ENCODE measurements at regions not wholly inside any gene's neighbourhood (a gene's known extent, or its start where the extent isn't known, plus 50 kb on each side); places are given as distances from the start of the nearest gene placed in this dataset.

DNA sequence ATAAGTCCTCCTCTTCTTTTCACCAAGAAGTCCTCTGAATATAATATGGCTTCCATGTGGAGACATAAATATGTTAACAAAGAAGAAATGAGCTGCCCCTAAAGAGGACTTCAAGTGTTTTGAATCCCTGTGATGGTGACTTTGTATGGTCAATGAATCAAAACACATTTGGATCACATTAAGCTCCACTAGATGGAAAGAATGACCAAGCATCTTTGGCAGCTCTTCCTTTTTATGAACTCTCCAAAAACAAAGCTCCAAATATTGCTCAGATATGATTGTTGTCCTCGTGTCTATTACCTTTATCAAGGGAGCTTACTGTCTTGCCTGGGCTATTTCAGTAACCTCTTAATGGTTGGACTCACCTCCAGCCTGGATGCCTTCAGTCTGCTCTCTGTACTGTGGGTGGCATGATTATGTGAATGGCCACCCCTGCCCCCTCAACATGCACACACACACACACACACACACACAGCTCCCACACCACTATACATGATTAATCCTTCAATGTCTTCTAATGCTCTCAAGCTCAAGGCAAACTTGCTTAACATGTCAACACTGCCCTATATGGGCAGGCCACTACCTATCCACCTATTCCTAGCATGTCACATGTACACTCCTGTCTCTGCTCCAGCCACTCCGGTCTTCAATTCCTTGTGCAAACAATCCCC lies 346.6 kb upstream of the SALL1 start:
- H3K4me3 ChIP-seq, result no peak overlapping the region
- no peak overlapping the region for H3K27ac ChIP-seq

- Histone ChIP-seq H3K27ac (no peak overlapping the region), H3K4me3 (no peak overlapping the region)
These were observed 339.8 kb upstream of the SALL1 start for GRCh38 chr16:51490866-51491265.

DNA sequence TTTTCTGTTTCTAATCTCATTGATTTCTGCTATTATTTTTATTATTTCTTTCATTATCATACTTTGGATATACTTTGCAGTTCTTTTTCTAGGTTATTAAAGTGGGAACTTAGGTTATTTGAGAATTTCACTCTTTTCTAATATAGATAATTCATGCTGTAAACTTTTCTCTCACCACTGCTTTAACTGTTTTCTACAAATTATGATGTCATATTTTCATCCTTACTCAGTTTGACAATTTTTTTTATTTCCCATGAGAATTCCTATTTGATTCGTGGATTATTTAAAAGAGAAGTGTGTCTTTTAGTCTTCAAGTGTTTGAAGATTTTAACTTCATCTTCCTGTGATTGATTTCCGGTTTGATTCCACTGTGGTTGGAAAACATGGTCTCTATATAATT lies 336.8 kb upstream of the SALL1 start:
- Histone ChIP-seq H3K4me3 (no peak overlapping the region), H3K27ac (no peak overlapping the region)

- Histone ChIP-seq H3K4me3 (no peak overlapping the region), H3K27ac (no peak overlapping the region)
These were observed 323.5 kb upstream of the SALL1 start for GRCh38 chr16:51474414-51475091.

GRCh38 chr16:51473091-51473490 lies 322.0 kb upstream of the SALL1 start:
- Histone ChIP-seq H3K27ac (no peak overlapping the region), H3K4me3 (no peak overlapping the region)

GRCh38 chr16:51470492-51470891 lies 319.4 kb upstream of the SALL1 start:
- H3K27ac ChIP-seq, result no peak overlapping the region
- no peak overlapping the region for H3K4me3 ChIP-seq

- Histone ChIP-seq H3K27ac (no peak overlapping the region), H3K4me3 (no peak overlapping the region)
These were observed 313.9 kb upstream of the SALL1 start for GRCh38 chr16:51464996-51465395.

DNA sequence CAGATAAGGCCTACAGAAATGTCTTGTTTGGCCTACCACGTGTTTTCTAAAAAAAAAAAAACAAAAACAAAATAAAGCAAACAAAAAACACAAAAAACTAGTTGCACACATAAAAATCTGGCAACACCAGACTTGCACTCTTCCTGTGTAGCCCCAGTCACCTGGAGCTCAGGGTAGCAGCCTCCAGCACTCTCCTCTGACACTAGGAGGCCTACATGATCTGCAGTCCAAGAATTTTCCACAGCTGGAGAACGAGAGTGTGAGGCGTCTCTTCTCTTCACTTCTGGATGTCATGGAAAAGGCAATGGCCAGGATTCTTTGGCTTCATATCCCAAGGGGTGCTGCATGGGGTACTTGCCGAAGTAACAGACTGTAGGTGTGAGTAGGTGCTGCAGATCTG lies 310.2 kb upstream of the SALL1 start:
- H3K4me3 ChIP-seq, result no peak overlapping the region
- no peak overlapping the region for H3K27ac ChIP-seq

DNA sequence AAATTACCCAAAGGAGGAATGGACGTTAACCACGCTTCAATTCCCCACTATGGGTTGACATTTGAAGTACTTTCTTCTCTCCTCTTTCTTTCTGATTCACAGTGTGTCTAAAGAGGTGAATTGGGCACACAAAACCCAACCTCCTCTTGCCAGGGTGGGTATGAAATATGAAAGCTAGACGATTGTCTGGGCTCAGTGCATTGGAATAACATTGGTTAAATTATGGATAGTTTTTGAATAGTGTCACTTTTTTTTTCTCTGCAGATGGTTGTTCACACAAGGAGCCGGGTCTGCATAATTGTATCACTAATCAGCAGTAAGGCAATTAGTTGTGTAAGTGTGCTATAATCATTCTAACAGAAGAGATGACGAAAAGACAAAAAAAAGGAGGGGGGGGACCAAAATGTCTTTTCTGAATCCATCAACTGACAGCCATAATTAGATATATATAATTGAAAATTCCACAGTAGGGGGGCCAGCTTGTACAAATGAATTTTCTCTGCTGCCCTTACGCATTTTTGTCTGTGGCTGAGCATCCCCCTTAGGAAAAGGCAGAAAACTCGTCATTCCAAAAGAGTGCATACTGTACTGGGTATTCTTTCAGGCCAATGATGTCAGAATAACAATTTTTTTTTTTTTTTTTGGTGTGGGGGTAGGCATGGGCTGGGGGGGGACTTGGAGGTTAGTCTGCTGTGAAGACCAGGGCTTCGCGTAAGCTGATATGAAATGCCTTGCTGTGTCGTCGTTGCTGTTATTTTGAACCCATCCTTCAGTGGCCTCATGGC lies 307.5 kb upstream of the SALL1 start:
- no peak overlapping the region for H3K27ac ChIP-seq
- no peak overlapping the region for H3K4me3 ChIP-seq

DNA sequence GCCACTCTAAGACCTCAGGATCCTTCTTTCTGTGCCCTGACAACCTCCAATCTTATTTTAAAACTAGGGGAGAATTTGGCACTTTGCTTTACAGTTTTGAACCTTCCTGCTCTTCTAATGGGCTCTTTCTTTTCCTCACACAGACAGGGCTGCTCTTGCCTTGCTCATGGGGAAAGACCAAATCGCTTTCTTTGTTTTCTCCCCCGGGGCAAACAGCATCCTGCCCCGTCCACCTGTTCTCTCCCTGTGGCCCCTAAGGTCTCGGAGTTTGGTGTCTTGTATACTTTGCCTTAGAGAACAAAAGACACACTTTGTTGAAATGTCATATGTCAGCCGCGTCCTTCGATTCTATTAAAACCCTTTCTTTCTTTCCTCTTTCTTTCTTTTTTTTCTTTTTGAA lies 306.7 kb upstream of the SALL1 start:
- H3K27ac ChIP-seq, result no peak overlapping the region
- H3K4me3 ChIP-seq, result no peak overlapping the region

- H3K27ac ChIP-seq, result no peak overlapping the region
These were observed 304.3 kb upstream of the SALL1 start for GRCh38 chr16:51455398-51455797.

DNA sequence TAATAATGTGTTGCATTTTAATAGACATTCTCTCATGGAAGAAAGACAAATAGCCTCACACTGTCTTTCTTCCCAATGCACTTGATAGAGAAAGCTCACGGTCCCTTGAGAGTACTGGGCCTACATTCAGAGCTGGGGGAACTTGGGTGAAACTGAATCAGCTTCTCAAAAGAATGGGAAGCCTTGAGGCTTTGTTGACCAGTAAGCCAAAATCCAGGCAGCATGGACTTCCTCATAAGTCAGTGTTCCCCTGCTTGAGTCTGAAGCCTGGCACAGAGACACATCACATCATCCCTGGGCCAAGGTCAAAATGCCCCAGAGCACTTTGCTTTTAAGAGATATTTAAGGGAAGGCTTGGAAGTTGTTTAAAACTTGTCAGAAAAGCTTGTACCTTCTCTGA lies 302.2 kb upstream of the SALL1 start:
- H3K27ac ChIP-seq, result no peak overlapping the region
- no peak overlapping the region for H3K4me3 ChIP-seq

More at GRCh38 chr16:51455398-51455797, 304.3 kb upstream of the SALL1 start:
- H3K4me3 ChIP-seq, result no peak overlapping the region

- no peak overlapping the region for H3K27ac ChIP-seq
- H3K4me3 ChIP-seq, result no peak overlapping the region
These were observed 299.8 kb upstream of the SALL1 start for GRCh38 chr16:51450909-51451308.

GRCh38 chr16:51450376-51450775 lies 299.3 kb upstream of the SALL1 start:
- H3K27ac ChIP-seq, result no peak overlapping the region
- no peak overlapping the region for H3K4me3 ChIP-seq

DNA sequence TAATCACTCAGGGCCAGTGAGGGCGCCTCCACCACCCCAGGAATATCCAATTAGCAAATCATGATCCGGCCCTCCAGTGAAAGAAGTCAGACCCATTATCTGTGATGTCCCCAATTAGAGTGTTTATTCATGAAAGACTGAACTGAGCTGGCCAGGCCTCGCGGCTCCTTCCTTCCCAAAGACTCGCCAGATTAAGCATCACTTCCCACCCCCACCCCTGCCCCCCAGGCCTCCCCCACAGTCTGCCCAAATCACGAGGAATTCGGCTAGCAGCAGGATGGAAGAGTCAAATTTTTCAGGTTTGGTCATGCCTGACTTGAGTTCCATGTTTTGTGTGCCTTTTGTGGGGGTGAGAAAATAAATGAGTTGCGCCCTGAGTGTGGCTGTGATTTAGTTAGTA lies 298.4 kb upstream of the SALL1 start:
- no peak overlapping the region for H3K27ac ChIP-seq
- H3K4me3 ChIP-seq, result no peak overlapping the region

GRCh38 chr16:51445250-51445649 lies 294.2 kb upstream of the SALL1 start:
- no peak overlapping the region for H3K4me3 ChIP-seq
- no peak overlapping the region for H3K27ac ChIP-seq

DNA sequence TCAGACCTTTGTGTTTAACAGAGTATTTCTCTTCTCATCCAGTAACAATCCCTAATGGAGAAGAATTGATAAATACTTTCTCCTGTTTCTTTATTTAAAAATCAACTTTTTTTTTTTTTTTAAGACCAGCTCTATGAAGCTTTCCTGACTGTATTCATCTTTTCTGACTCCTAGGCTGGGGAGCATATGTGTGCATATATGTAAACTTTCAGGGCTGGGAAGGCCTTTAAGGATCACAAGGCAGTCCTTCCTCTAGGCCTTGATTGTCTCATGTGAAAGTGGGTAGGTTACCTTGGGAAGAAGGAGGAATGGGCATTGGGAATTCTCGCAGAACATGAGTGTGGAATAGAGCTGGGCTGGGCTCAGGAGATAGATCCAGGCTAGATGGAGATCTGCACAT lies 292.9 kb upstream of the SALL1 start:
- Histone ChIP-seq H3K4me3 (no peak overlapping the region), H3K27ac (no peak overlapping the region)

DNA sequence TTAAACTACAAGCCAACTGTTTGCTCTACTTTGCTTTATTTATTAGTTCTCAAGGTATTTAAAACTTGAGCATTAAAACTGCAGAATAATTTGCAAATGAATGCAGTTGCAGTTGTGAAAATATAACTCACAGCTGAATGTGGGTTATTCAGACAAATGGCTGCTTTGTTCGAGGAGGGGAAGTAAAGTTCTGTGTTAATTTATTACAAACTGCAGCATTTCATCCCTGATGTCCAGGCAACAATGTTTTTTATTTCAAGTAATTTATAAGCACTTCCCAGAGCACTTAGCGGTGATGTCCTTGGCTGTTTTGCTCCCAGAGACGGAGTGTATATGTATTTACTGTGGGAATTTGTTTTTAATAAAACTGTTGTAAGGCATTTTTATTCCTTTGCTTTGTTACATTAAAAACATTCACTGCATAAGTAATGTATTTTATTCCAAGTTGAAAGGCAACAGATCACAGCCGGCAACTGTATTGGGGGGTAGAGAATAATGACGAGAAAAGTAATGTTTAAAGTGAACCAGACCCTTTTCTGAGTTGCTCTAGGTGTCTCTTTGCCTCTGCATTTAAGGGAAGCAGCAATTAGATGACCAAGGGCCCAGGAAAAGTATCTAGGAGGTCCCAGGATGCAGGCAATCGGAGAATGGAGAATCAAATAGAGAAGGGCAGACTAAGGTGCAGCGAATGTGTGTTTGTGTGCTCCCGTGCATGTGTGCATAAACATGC lies 291.2 kb upstream of the SALL1 start:
- no peak overlapping the region for H3K27ac ChIP-seq
- no peak overlapping the region for H3K4me3 ChIP-seq

- H3K27ac ChIP-seq, result no peak overlapping the region
- H3K4me3 ChIP-seq, result no peak overlapping the region
These were observed 289.2 kb upstream of the SALL1 start for GRCh38 chr16:51440131-51440889.

DNA sequence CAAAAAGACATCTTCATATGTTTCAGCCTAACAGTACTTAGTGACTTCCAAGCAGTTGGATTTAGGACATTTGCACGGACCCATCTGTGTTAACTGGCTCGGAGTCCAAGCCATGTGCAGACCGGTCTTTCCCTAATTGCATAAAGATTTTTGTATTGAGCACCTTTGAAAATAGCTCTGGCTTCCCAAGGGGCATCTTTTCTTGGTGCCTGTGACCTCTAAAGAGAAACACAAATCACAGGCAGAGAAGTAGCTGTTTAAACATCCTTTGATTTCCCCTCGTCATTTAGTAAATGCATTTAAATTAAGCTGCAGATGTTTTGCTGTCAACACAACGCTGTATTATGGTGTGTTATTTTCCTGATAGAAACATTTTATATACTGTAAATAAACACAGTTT lies 288.2 kb upstream of the SALL1 start:
- no peak overlapping the region for H3K27ac ChIP-seq
- no peak overlapping the region for H3K4me3 ChIP-seq
